Psoas muscle (tissue), 7 donors: ENCODE measurements at regions not wholly inside any gene's neighbourhood (a gene's known extent, or its start where the extent isn't known, plus 50 kb on each side); places are given as distances from the start of the nearest gene placed in this dataset.

Experiments used
- ATAC-seq, 4 donors: fragments of 200-7000 bp; cut with Tn5 transposase; one replicate each; pipeline ENCODE4 v1.9.1; 2020; ENCODE audit warnings: moderate library complexity in 3 of 4, mild to moderate bottlenecking in 2 of 4
- DNase-seq, 2 donors: peaks; one replicate each; pipeline ENCODE4 v3.0.0-alpha.2; 2020
- H3K27ac ChIP-seq: fragments of 200-600 bp; one replicate; pipeline ENCODE4 v1.8.0; 2022
- H3K27me3 ChIP-seq, 3 donors: fragments of 200-600 bp in 1 of 3; one replicate each; pipeline versions ENCODE4 v1.6.1 to v1.8.0; 2013 to 2022; ENCODE audit warnings: low read length in 2 of 3, mild to moderate bottlenecking in 2 of 3, moderate library complexity in 1 of 3; ENCODE audit not compliant: insufficient read depth in 3 of 3
- H3K36me3 ChIP-seq, 2 donors: fragments of 200-600 bp in 1 of 2; one replicate each; pipeline versions ENCODE4 v1.6.1 to v1.8.0; 2013 to 2022; ENCODE audit warnings: low read depth in 1 of 2, mild to moderate bottlenecking in 1 of 2, moderate library complexity in 1 of 2; ENCODE audit not compliant: insufficient read depth in 1 of 2
- H3K4me1 ChIP-seq: fragments of 200-600 bp; one replicate; pipeline ENCODE4 v1.8.0; 2022
- H3K4me3 ChIP-seq: fragments of 200-600 bp; one replicate; pipeline ENCODE4 v1.8.0; 2022; ENCODE audit warnings: mild to moderate bottlenecking
- H3K9me3 ChIP-seq: fragments of 200-600 bp; one replicate; pipeline ENCODE4 v1.8.0; 2022
- CTCF ChIP-seq: fragments of 200-600 bp; IDR thresholded peaks from one replicate; pipeline ENCODE4 v1.8.0; 2022; ENCODE audit warnings: antibody characterized with exemption
- WGBS, 3 donors: extraction: QIAGEN DNeasy Blood & Tissue Kit; methylation state at CpG; one replicate each; pipeline versions ENCODE4 v1.1.6 to v1.1.7; 2013; 5-methylcytosine and 5-hydroxymethylcytosine counted together
- intact Hi-C, 2 donors: fragments of 100-400 bp; cut with DNase I; formaldehyde crosslinking; loops; one replicate each; pipeline versions ENCODE4 v1.11.0 to v1.14.2; 2022
- donor health status: healthy with polysubstance abuse.
- donor health status: DM: no; HTN: no; CAD: no; lungs with moderate emphysema.
- donor health status: Bipolar disorder and iron deficiency.
- donor health status: healthy.
- donor health status: DM: yes; HTN: yes; CAD: no.
- donor health status: DM: no; HTN: no; CAD: no.
- donor health status: DM: yes; HTN: yes; CAD: no.

DNA sequence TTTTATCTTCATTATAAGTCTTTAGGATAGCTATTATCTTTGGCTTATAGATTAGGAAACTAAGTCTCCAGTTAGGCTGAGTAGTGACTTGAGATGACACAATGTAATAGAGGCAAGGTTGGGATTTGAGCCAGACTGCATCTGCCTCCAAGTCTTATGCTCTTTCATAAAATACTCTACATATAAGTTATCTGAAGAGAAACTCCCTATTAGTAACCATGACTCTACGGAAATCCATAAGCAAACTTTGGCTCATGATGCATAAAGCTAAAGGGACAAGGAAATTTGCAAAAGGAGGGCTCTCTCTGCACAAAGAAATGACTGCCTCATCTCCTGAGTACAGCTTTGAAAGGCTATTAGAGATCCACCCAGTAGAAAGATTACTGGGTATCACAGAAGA is 77.6 kb upstream of the FRMD4B start:
- no peaks in the 10 kb centered on the region for H3K4me1 ChIP-seq
- 83 to 90% (median 87%) methylated on average over 1 of the region's 1 CpG for WGBS, 3 donors
- TF ChIP-seq CTCF: no peak
- DNase-seq (no peak), ATAC-seq (no peak)
- no peak overlapping the region for H3K4me3 ChIP-seq
- no peaks in the 10 kb centered on the region for H3K9me3 ChIP-seq
- intact Hi-C loops: no loop called here
- no peaks in the 10 kb centered on the region for H3K36me3 ChIP-seq
- no peak overlapping the region for H3K27ac ChIP-seq
- no peaks in the 10 kb centered on the region for H3K27me3 ChIP-seq

- H3K27ac ChIP-seq: no peak overlapping the region
- intact Hi-C loops: no loop called here
- ATAC-seq: no peak
- H3K4me3 ChIP-seq: no peak overlapping the region
- H3K4me1 ChIP-seq: no peaks in the 10 kb centered on the region
- no peak for DNase-seq
- H3K9me3 ChIP-seq: no peaks in the 10 kb centered on the region
- H3K36me3 ChIP-seq: no peaks in the 10 kb centered on the region
- no peak for TF ChIP-seq CTCF
- H3K27me3 ChIP-seq: no peaks in the 10 kb centered on the region
Measured at GRCh38 chr3:69462826-69463100, 76.9 kb upstream of the FRMD4B start.

- 72 to 87% (median 76%) methylated on average over 6 of the region's 6 CpGs for WGBS, 3 donors
- H3K4me1 ChIP-seq: no peaks in the 10 kb centered on the region
- no peak for ATAC-seq
- TF ChIP-seq CTCF: no peak
- no peak overlapping the region for H3K4me3 ChIP-seq
- no peak for DNase-seq
- H3K36me3 ChIP-seq: no peaks in the 10 kb centered on the region
- H3K27me3 ChIP-seq: no peaks in the 10 kb centered on the region
- H3K9me3 ChIP-seq: no peaks in the 10 kb centered on the region
- H3K27ac ChIP-seq: no peak overlapping the region
- intact Hi-C loops: no loop called here
Measured at GRCh38 chr3:69462022-69462825, 76.3 kb upstream of the FRMD4B start.

- no peaks in the 10 kb centered on the region for H3K27me3 ChIP-seq
- no peaks in the 10 kb centered on the region for H3K9me3 ChIP-seq
- ATAC-seq (no peak), DNase-seq (no peak)
- H3K27ac ChIP-seq: no peak overlapping the region
- H3K36me3 ChIP-seq: no peaks in the 10 kb centered on the region
- no peak for TF ChIP-seq CTCF
- WGBS, 3 donors: 51 to 53% (median 52%) methylated on average over 10 of the region's 10 CpGs
- no peaks in the 10 kb centered on the region for H3K4me1 ChIP-seq
- H3K4me3 ChIP-seq: no peak overlapping the region
- intact Hi-C loops: no loop called here
Measured at GRCh38 chr3:69460034-69460433, 74.1 kb upstream of the FRMD4B start.

DNA sequence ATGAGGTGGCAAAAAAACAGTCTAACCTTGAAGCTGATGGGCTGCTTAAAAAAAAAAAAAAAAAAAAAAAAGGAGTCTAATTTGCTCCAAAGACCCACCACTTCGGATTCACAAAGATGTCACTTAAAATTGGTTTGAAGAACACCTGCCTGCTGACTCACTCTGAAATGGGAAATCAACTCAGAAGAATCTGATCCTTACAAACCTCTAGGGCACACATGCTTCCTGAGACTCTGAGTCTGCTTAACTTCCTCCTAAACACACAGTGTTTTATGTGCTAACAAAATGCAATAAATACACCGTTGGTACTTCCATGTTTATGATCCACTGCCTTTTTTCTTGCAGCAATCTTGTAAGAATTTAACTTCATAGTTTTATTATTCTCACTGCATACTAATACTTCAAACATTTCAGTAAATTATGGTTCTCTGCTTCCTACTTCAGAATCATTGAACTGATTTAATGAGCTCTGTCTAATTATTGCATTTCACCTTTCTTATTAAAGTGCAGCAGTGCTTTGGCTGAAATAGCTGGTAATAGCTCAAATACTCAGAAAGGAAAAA is 73.0 kb upstream of the FRMD4B start:
- no peak for TF ChIP-seq CTCF
- Histone ChIP-seq H3K36me3 (no peaks in the 10 kb centered on the region), H3K27me3 (no peaks in the 10 kb centered on the region), H3K27ac (no peak overlapping the region), H3K9me3 (no peaks in the 10 kb centered on the region), H3K4me3 (no peak overlapping the region), H3K4me1 (no peaks in the 10 kb centered on the region)
- ATAC-seq (no peak), DNase-seq (no peak)
- intact Hi-C loops: no loop called here
- 41 to 47% (median 43%) methylated on average over 2 of the region's 2 CpGs for WGBS, 3 donors
